ENCODE measurements at regions not wholly inside any gene's neighbourhood (a gene's known extent, or its start where the extent isn't known, plus 50 kb on each side); places are given as distances from the start of the nearest gene placed in this dataset.

DNA sequence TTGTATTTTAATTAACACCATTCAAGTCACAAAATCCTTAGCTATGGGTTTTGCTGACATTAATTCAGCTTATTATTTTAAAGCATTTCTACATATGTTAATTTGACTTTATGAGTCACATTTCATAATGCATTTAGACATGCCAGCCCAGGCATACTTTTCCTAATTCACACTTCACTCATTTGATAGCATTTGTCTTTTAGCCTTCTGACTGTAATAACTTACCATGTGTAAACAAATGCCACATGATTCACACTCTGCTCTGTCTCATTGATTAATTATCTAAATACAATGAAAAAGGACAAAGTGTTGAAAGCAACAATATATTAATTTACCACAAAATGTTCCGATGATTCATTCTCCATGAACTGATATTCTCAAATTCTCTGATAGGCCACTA is 927.8 kb upstream of the EPHA6 start:
- Histone ChIP-seq H3K4me1 (replicated peaks in 1 of 4; ENCODE audit: control insufficient read depth in 3 of 4, insufficient read depth in 4 of 4, low read length in 3 of 4) (no peaks in the 10 kb centered on the region), H3K4me2 (ENCODE audit: insufficient read depth in 1 of 2, low read depth in 2 of 2, low read length in 2 of 2) (no peak overlapping the region), H4K8ac (ENCODE audit: extremely low read depth, insufficient read depth, low read length) (no peak overlapping the region), H2BK12ac (ENCODE audit: low read depth, low read length) (no peak overlapping the region), H3K23ac (ENCODE audit: insufficient read length) (no peak overlapping the region), H2AFZ (ENCODE audit: low read length) (no peak overlapping the region), H2AK5ac (ENCODE audit: low read depth, low read length) (no peak overlapping the region), H3K9ac (replicated peaks in 1 of 4; ENCODE audit: extremely low read depth in 1 of 4, low read depth in 3 of 4, low read length in 3 of 4) (no peak overlapping the region), H2BK120ac (replicated peaks; ENCODE audit: low read depth, low read length) (no peak overlapping the region), H3K4me3 (ENCODE audit: extremely low read depth in 1 of 4, insufficient read depth in 2 of 4, low read depth in 3 of 4, low read length in 4 of 4) (no peak overlapping the region), H4K91ac (replicated peaks; ENCODE audit: insufficient read length, low read length) (no peak overlapping the region), H2BK5ac (ENCODE audit: low read depth, low read length) (no peak overlapping the region), H4K5ac (ENCODE audit: insufficient read length, low read depth, low read length) (no peak overlapping the region), H3K9me3 (ENCODE audit: insufficient read depth in 2 of 2, low read depth in 1 of 2, low read length in 1 of 2) (no peaks in the 10 kb centered on the region), H3K36me3 (ENCODE audit: control insufficient read depth in 2 of 4, insufficient read depth in 4 of 4, low read length in 3 of 4) (no peaks in the 10 kb centered on the region), H4K20me1 (replicated peaks in 1 of 2; ENCODE audit: control insufficient read depth in 1 of 2, insufficient read depth in 2 of 2, low read length in 2 of 2) (no peaks in the 10 kb centered on the region), H3K79me2 (ENCODE audit: control insufficient read depth in 1 of 2, insufficient read depth in 2 of 2, low read length in 2 of 2) (no peaks in the 10 kb centered on the region), H3K79me1 (ENCODE audit: low read depth, low read length) (no peaks in the 10 kb centered on the region), H3K23me2 (ENCODE audit: low read depth, low read length) (no peaks in the 10 kb centered on the region), H2BK20ac (ENCODE audit: low read length) (no peak overlapping the region), H2BK15ac (ENCODE audit: low read length) (no peak overlapping the region), H3K56ac (replicated peaks; ENCODE audit: insufficient read length, low read depth, low read length) (no peak overlapping the region), H3K18ac (ENCODE audit: extremely low read depth, low read length) (no peak overlapping the region), H3K14ac (ENCODE audit: insufficient read length) (no peak overlapping the region), H3K4ac (replicated peaks; ENCODE audit: insufficient read length, low read depth, low read length) (no peak overlapping the region), H3K27ac (ENCODE audit: low read depth, low read length) (no peak overlapping the region), H3K27me3 (replicated peaks in 1 of 4; ENCODE audit: control insufficient read depth in 3 of 4, extremely low read depth in 1 of 4, insufficient read depth in 3 of 4, low read length in 3 of 4) (peaks cover 0 to 3% (median 0%) of the 10 kb centered on the region in 4 experiments; a peak in 2 of 7 replicates)
- DNase-seq (ENCODE audit: low read depth in 1 of 2, low spot score in 2 of 2) (no peak), FAIRE-seq (no peak)
- 86% methylated on average over 1 of the region's 1 CpG; no CpG with 5 or more reads in 1 of the 2 experiments for WGBS, 2 experiments (ENCODE audit: extremely low coverage in 1 of 2, insufficient coverage in 1 of 2, insufficient read length in 1 of 2, insufficient replicate concordance in 2 of 2, low coverage in 1 of 2, low lambda C conversion rate in 2 of 2, missing lambda C conversion rate in 1 of 2)
- POLR2A ChIA-PET (ENCODE audit: partially characterized antibody): no interaction called here
- CTCF ChIA-PET (ENCODE audit: partially characterized antibody): no interaction called here
- no peak for TF ChIP-seq POLR2A (IDR thresholded peaks at IDR 0.05; ENCODE audit: control extremely low read depth in 1 of 2, low read depth in 2 of 2, low read length in 2 of 2)
- TF ChIP-seq CREB1 (IDR thresholded peaks at IDR 0.05): no peak
- TF ChIP-seq KDM1A (IDR thresholded peaks at IDR 0.05; ENCODE audit: borderline replicate concordance, low read length): no peak
- TF ChIP-seq TEAD4 (IDR thresholded peaks at IDR 0.05; ENCODE audit: low read depth, low read length): no peak
- no peak for TF ChIP-seq CBX8 (IDR thresholded peaks at IDR 0.05; ENCODE audit: borderline replicate concordance, low read depth, low read length)
- no peak for TF ChIP-seq NRF1 (IDR thresholded peaks at IDR 0.05; ENCODE audit: low read depth, low read length)
- no peak for TF ChIP-seq SIRT6 (IDR thresholded peaks at IDR 0.05; ENCODE audit: low read length)
- no peak for TF ChIP-seq SP2 (IDR thresholded peaks at IDR 0.05; ENCODE audit: low read length)
- no peak for TF ChIP-seq ASH2L (IDR thresholded peaks at IDR 0.05; ENCODE audit: low read length)
- no peak for TF ChIP-seq RBBP5 (IDR thresholded peaks at IDR 0.05; ENCODE audit: borderline replicate concordance, low read depth, low read length)
- TF ChIP-seq TAF1 (IDR thresholded peaks at IDR 0.05; ENCODE audit: low read depth, low read length): no peak
- TF ChIP-seq CHD2 (IDR thresholded peaks at IDR 0.05; ENCODE audit: low read length): no peak
- TF ChIP-seq, protein P1, sequence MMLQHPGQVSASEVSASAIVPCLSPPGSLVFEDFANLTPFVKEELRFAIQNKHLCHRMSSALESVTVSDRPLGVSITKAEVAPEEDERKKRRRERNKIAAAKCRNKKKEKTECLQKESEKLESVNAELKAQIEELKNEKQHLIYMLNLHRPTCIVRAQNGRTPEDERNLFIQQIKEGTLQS (IDR thresholded peaks at IDR 0.05; ENCODE audit: insufficient read depth, low read depth, low read length): no peak
- TF ChIP-seq KDM5A (IDR thresholded peaks at IDR 0.05; ENCODE audit: low read length): no peak
- no peak for TF ChIP-seq YY1 (IDR thresholded peaks at IDR 0.05; ENCODE audit: low read depth, low read length)
- no peak for TF ChIP-seq PHF8 (conservative IDR thresholded peaks at IDR 0.05; ENCODE audit: low read depth, low read length)
- no peak for TF ChIP-seq BACH1 (IDR thresholded peaks at IDR 0.05; ENCODE audit: low read length)
- no peak for TF ChIP-seq SP1 (IDR thresholded peaks at IDR 0.05; ENCODE audit: low read depth, low read length)

Data from H1 (cell line).